ENCODE measurements at regions not wholly inside any gene's neighbourhood (a gene's known extent, or its start where the extent isn't known, plus 50 kb on each side); places are given as distances from the start of the nearest gene placed in this dataset.

GRCh38 chr6:168209420-168209819, 110.2 kb downstream of the DACT2 start (continued):
- TF ChIP-seq ZNF76 (CRISPR knock-in tag; IDR thresholded peaks at IDR 0.05; ENCODE audit: borderline replicate concordance), result no peak
- no peak for TF ChIP-seq U2AF2 (optimal IDR thresholded peaks at IDR 0.05; ENCODE audit: low read depth, low read length)
- TF ChIP-seq ZNF740 (CRISPR knock-in tag; IDR thresholded peaks at IDR 0.05), result no peak
- no peak for TF ChIP-seq ZNF740 (tag; IDR thresholded peaks at IDR 0.05)

GRCh38 chr6:168208854-168209253, 110.7 kb downstream of the DACT2 start:
- CTCF ChIA-PET (ENCODE audit: low intra/inter-chr PET ratio), result no interaction called here
- ATAC-seq, result peak; percentile 87
- no peak for FAIRE-seq

More at GRCh38 chr6:168208854-168209253, 110.7 kb downstream of the DACT2 start:
- Histone ChIP-seq H3K4me2 (ENCODE audit: insufficient read depth, low read length) (no peak overlapping the region), H3K79me2 (ENCODE audit: control insufficient read depth, insufficient read depth, low read length) (no peaks in the 10 kb centered on the region), H4K20me1 (replicated peaks; ENCODE audit: control insufficient read depth, insufficient read depth, low read length) (peaks cover 6% of the 10 kb centered on the region; the same call in 1 of the 2 replicates), H3K9me1 (ENCODE audit: control insufficient read depth, insufficient read depth, low read length) (no peaks in the 10 kb centered on the region), H3K27me3 (ENCODE audit: control insufficient read depth in 2 of 2, insufficient read depth in 2 of 2, low read length in 2 of 2) (peaks cover 19 to 70% of the 10 kb centered on the region in 2 experiments; a peak in 4 of 5 replicates), H3K36me3 (ENCODE audit: control insufficient read depth, insufficient read depth, low read length) (no peaks in the 10 kb centered on the region), H3K9me3 (replicated peaks; ENCODE audit: control insufficient read depth, insufficient read depth, low read depth, low read length) (no peaks in the 10 kb centered on the region; the same call in 1 of the 2 replicates), H3K4me1 (replicated peaks in 1 of 2; ENCODE audit: control insufficient read depth in 2 of 2, insufficient read depth in 2 of 2, low read length in 2 of 2) (peaks cover 0 to 4% of the 10 kb centered on the region in 2 experiments; a peak in 2 of 5 replicates), H3K27ac (ENCODE audit: extremely low read depth, low read depth, low read length) (no peak overlapping the region), H3K4me3 (no peak overlapping the region), H2AFZ (ENCODE audit: low read depth, low read length) (no peak overlapping the region), H3K9ac (ENCODE audit: insufficient read depth in 1 of 2, low read depth in 2 of 2, low read length in 2 of 2) (no peak overlapping the region)
- no TSS peak for BruUV-seq (replicated peaks)
- TF ChIP-seq PRMT5 (CRISPR knock-in tag; IDR thresholded peaks at IDR 0.05), result no peak
- intact Hi-C loops (cut with micrococcal nuclease) (no loop called here), in situ Hi-C loops (cut with MboI) (no loop called here)
- WGBS (ENCODE audit: insufficient coverage, low coverage, missing lambda C conversion rate), result 3% methylated on average over 10 of the region's 10 CpGs
- peak in 1 of 4 experiments; percentile 21 for DNase-seq (ENCODE audit: extremely low read depth in 1 of 4, low spot score in 3 of 4)
- POLR2A ChIA-PET, result interaction anchor here (0.7 kb wide), 1 partner anchor 46 kb away, joined by 3 read pairs; no protein-coding TSS in a partner anchor
